H9 (cell line): ENCODE measurements at regions not wholly inside any gene's neighbourhood (a gene's known extent, or its start where the extent isn't known, plus 50 kb on each side); places are given as distances from the start of the nearest gene placed in this dataset.

Experiments
- DNase-seq: peaks from one replicate; pipeline ENCODE4 v3.0.0-alpha.2; 2017
- H2AFZ ChIP-seq: one replicate; pipeline ENCODE4 v1.6.1; 2013; ENCODE audit warnings: mild to moderate bottlenecking, low read length, control low read depth, moderate library complexity
- H2AK5ac ChIP-seq: 2 replicates; pipeline ENCODE4 v1.6.1; 2013; ENCODE audit warnings: low read length, control low read depth, mixed read lengths; ENCODE audit not compliant: insufficient read length
- H2BK120ac ChIP-seq: one replicate; pipeline ENCODE4 v1.6.1; 2013; ENCODE audit warnings: low read depth, mild to moderate bottlenecking, low read length, control low read depth, inconsistent platforms; ENCODE audit not compliant: poor library complexity, severe bottlenecking
- H2BK12ac ChIP-seq: 2 replicates; pipeline ENCODE4 v1.6.1; 2013; ENCODE audit warnings: low read length, control low read depth, mixed read lengths, low read depth; ENCODE audit not compliant: insufficient read length
- H2BK15ac ChIP-seq: 2 replicates; pipeline ENCODE4 v1.6.1; 2013; ENCODE audit warnings: low read depth, low read length, control low read depth
- H2BK20ac ChIP-seq: one replicate; pipeline ENCODE4 v1.6.1; 2013; ENCODE audit warnings: low read depth, mild to moderate bottlenecking, low read length, control low read depth, inconsistent platforms; ENCODE audit not compliant: poor library complexity, severe bottlenecking
- H2BK5ac ChIP-seq: 2 replicates; pipeline ENCODE4 v1.6.1; 2013; ENCODE audit warnings: low read length, control low read depth, mixed read lengths; ENCODE audit not compliant: insufficient read length
- H3K14ac ChIP-seq: 2 replicates; pipeline ENCODE4 v1.6.1; 2013; ENCODE audit warnings: low read length, control low read depth; ENCODE audit not compliant: insufficient read depth
- H3K18ac ChIP-seq: 2 replicates; pipeline ENCODE4 v1.6.1; 2013; ENCODE audit warnings: low read depth, mild to moderate bottlenecking, mixed read lengths, low read length, control low read depth; ENCODE audit not compliant: insufficient read length
- H3K23ac ChIP-seq: 2 replicates; pipeline ENCODE4 v1.6.1; 2013; ENCODE audit warnings: low read length, control low read depth, mixed read lengths, low read depth; ENCODE audit not compliant: insufficient read length
- H3K23me2 ChIP-seq: 2 replicates; pipeline ENCODE4 v1.6.1; 2013; ENCODE audit warnings: low read depth, mild to moderate bottlenecking, mixed read lengths, low read length, control low read depth; ENCODE audit not compliant: insufficient read length, poor library complexity, severe bottlenecking
- H3K27ac ChIP-seq: 2 replicates; pipeline ENCODE4 v1.5.1; 2013; ENCODE audit warnings: low read length, control low read depth, mixed read lengths, low read depth; ENCODE audit not compliant: insufficient read length
- H3K27me3 ChIP-seq: 2 replicates; pipeline ENCODE4 v1.6.1; 2013; ENCODE audit warnings: low read length, control low read depth, inconsistent platforms; ENCODE audit not compliant: insufficient read depth
- H3K4ac ChIP-seq: 2 replicates; pipeline ENCODE4 v1.6.1; 2013; ENCODE audit warnings: low read depth, mild to moderate bottlenecking, control low read depth, inconsistent platforms, low read length, moderate library complexity
- H3K4me1 ChIP-seq: 2 replicates; pipeline ENCODE4 v1.6.1; 2013; ENCODE audit warnings: low read length, control low read depth, inconsistent platforms; ENCODE audit not compliant: insufficient read depth
- H3K4me2 ChIP-seq: 2 replicates; pipeline ENCODE4 v1.6.1; 2013; ENCODE audit warnings: low read length, control low read depth, mixed read lengths; ENCODE audit not compliant: insufficient read length, insufficient read depth
- H3K56ac ChIP-seq: 2 replicates; pipeline ENCODE4 v1.6.1; 2013; ENCODE audit warnings: low read depth, mild to moderate bottlenecking, mixed read lengths, low read length, control low read depth; ENCODE audit not compliant: insufficient read length
- H3K79me1 ChIP-seq: 2 replicates; pipeline ENCODE4 v1.6.1; 2013; ENCODE audit warnings: low read depth, mild to moderate bottlenecking, moderate library complexity, low read length, control low read depth, inconsistent platforms; ENCODE audit not compliant: insufficient read depth, poor library complexity, severe bottlenecking
- H3K79me2 ChIP-seq: 2 replicates; pipeline ENCODE4 v1.6.1; 2013; ENCODE audit warnings: low read length, control low read depth, inconsistent platforms; ENCODE audit not compliant: insufficient read depth
- H3K9ac ChIP-seq: 2 replicates; pipeline ENCODE4 v1.6.1; 2013; ENCODE audit warnings: low read length, control low read depth, mixed read lengths; ENCODE audit not compliant: insufficient read length; ENCODE audit errors: extremely low read depth
- H3K9me3 ChIP-seq: one replicate; pipeline ENCODE4 v1.6.1; 2013; ENCODE audit warnings: low read depth, low read length, inconsistent platforms; ENCODE audit not compliant: control insufficient read depth
- H3T11ph ChIP-seq: one replicate; pipeline ENCODE4 v1.6.1; 2013; ENCODE audit warnings: mild to moderate bottlenecking, low read length, control low read depth, inconsistent platforms
- H4K20me1 ChIP-seq: one replicate; pipeline ENCODE4 v1.6.1; 2013; ENCODE audit not compliant: control insufficient read depth, insufficient read length, insufficient read depth
- H4K5ac ChIP-seq: 2 replicates; pipeline ENCODE4 v1.6.1; 2013; ENCODE audit warnings: low read depth, mild to moderate bottlenecking, mixed read lengths, low read length, control low read depth; ENCODE audit not compliant: insufficient read length
- H4K8ac ChIP-seq: replicated peaks from 2 replicates; pipeline ENCODE4 v1.6.1; 2013; ENCODE audit warnings: low read length, control low read depth, mixed read lengths, low read depth; ENCODE audit not compliant: insufficient read length
- H4K91ac ChIP-seq: 2 replicates; pipeline ENCODE4 v1.6.1; 2013; ENCODE audit warnings: low read depth, mild to moderate bottlenecking, moderate library complexity, mixed read lengths, low read length, control low read depth; ENCODE audit not compliant: insufficient read length
- H3K27ac Mint-ChIP-seq, 3 experiments: 2 replicates in 2 of 3; 3 replicates in 1 of 3; pipeline ENCODE4 v1.8.0; 2020 to 2021; ENCODE audit warnings: mixed read lengths in 3 of 3, mild to moderate bottlenecking in 1 of 3, moderate library complexity in 1 of 3
- H3K27me3 Mint-ChIP-seq: 2 replicates; pipeline ENCODE4 v1.8.0; 2021; ENCODE audit warnings: low read depth, mild to moderate bottlenecking, moderate library complexity, mixed read lengths
- H3K36me3 Mint-ChIP-seq, 3 experiments: 2 replicates in 2 of 3; 3 replicates in 1 of 3; pipeline ENCODE4 v1.8.0; 2020 to 2021; ENCODE audit warnings: low read depth in 3 of 3, mixed read lengths in 3 of 3; ENCODE audit not compliant: insufficient read depth in 1 of 3
- H3K4me1 Mint-ChIP-seq, 2 experiments: 2 replicates each; pipeline ENCODE4 v1.8.0; 2020; ENCODE audit warnings: mixed read lengths in 2 of 2
- H3K4me3 Mint-ChIP-seq, 2 experiments: 2 replicates in 1 of 2; 3 replicates in 1 of 2; pipeline ENCODE4 v1.8.0; 2020 to 2021; ENCODE audit warnings: mild to moderate bottlenecking in 2 of 2, mixed read lengths in 2 of 2, moderate library complexity in 1 of 2
- H3K9me3 Mint-ChIP-seq, 2 experiments: 2 replicates in 1 of 2; 3 replicates in 1 of 2; pipeline ENCODE4 v1.8.0; 2020; ENCODE audit warnings: mild to moderate bottlenecking in 2 of 2, mixed read lengths in 2 of 2, moderate library complexity in 1 of 2
- WGBS: extraction: QIAGEN DNeasy Blood & Tissue Kit; methylation state at CpG from one replicate; pipeline ENCODE4 v1.1.7; 2013; ENCODE audit warnings: missing lambda C conversion rate, low lambda C conversion rate, mixed read lengths; ENCODE audit not compliant: insufficient read length; ENCODE audit errors: extremely low coverage; 5-methylcytosine and 5-hydroxymethylcytosine counted together
- TF ChIP-seq, protein P1 (sequence below): fragments of 200-600 bp; sonication (generic); conservative IDR thresholded peaks from 3 replicates; pipeline ENCODE4 v1.8.0; 2021; ENCODE audit warnings: antibody characterized with exemption, mild to moderate bottlenecking

DNA sequence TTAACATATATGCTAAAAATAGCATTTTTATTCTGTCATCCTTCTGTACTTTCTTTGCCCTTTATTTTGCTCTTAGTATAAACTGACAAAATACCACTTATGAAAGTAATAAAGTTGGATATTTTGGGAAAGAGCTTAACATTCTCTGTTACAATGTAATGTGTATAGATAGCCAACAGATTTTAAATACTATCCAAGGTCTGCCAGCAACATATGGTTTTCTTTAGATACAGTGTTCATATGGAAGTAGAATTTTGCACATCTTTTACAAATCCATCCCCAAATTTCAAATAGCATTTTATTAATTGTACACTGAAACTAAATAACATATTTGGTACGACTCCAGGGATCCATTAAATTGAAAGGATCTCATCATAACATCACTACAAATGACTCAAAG lies 268.6 kb upstream of the PCDH18 start:
- Histone ChIP-seq H3K56ac (no peak overlapping the region), H3K79me2 (no peaks in the 10 kb centered on the region), H2BK12ac (no peak overlapping the region), H3K18ac (no peak overlapping the region), H2BK5ac (no peak overlapping the region), H4K5ac (no peak overlapping the region), H3K9ac (no peak overlapping the region), H4K20me1 (no peaks in the 10 kb centered on the region), H3K79me1 (no peaks in the 10 kb centered on the region), H2BK15ac (no peak overlapping the region), H3K23ac (no peak overlapping the region), H3K4me1 (no peaks in the 10 kb centered on the region), H3K4ac (no peak overlapping the region), H3K27ac (no peak overlapping the region), H3K4me2 (no peak overlapping the region), H3K23me2 (no peaks in the 10 kb centered on the region), H3T11ph (no peak overlapping the region), H2BK120ac (no peak overlapping the region), H2AFZ (no peak overlapping the region), H2AK5ac (no peak overlapping the region), H2BK20ac (no peak overlapping the region), H3K14ac (no peak overlapping the region), H3K9me3 (no peaks in the 10 kb centered on the region), H4K8ac (no peak overlapping the region), H3K27me3 (no peaks in the 10 kb centered on the region), H4K91ac (no peak overlapping the region)
- Mint-ChIP-seq H3K27ac (no peak overlapping the region), H3K36me3 (no peaks in the 10 kb centered on the region), H3K4me3 (no peak overlapping the region), H3K27me3 (no peaks in the 10 kb centered on the region), H3K4me1 (no peaks in the 10 kb centered on the region), H3K9me3 (no peaks in the 10 kb centered on the region; a peak in 1 of 5 replicates)
- WGBS, result no CpG with 5 or more reads among the region's 1 CpG
- no peak for DNase-seq
- TF ChIP-seq, protein P1, sequence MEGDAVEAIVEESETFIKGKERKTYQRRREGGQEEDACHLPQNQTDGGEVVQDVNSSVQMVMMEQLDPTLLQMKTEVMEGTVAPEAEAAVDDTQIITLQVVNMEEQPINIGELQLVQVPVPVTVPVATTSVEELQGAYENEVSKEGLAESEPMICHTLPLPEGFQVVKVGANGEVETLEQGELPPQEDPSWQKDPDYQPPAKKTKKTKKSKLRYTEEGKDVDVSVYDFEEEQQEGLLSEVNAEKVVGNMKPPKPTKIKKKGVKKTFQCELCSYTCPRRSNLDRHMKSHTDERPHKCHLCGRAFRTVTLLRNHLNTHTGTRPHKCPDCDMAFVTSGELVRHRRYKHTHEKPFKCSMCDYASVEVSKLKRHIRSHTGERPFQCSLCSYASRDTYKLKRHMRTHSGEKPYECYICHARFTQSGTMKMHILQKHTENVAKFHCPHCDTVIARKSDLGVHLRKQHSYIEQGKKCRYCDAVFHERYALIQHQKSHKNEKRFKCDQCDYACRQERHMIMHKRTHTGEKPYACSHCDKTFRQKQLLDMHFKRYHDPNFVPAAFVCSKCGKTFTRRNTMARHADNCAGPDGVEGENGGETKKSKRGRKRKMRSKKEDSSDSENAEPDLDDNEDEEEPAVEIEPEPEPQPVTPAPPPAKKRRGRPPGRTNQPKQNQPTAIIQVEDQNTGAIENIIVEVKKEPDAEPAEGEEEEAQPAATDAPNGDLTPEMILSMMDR, result no peak
